ENCODE measurements at regions not wholly inside any gene's neighbourhood (a gene's known extent, or its start where the extent isn't known, plus 50 kb on each side); places are given as distances from the start of the nearest gene placed in this dataset.
A peak's percentile ranks its signal among the peaks of the same experiment; 100 is the strongest.
"Not testable (repeated sequence)": the region's sequence is repeated elsewhere in the genome, so short reads cannot be mapped to it uniquely, and the experiment has no call there.

DNA sequence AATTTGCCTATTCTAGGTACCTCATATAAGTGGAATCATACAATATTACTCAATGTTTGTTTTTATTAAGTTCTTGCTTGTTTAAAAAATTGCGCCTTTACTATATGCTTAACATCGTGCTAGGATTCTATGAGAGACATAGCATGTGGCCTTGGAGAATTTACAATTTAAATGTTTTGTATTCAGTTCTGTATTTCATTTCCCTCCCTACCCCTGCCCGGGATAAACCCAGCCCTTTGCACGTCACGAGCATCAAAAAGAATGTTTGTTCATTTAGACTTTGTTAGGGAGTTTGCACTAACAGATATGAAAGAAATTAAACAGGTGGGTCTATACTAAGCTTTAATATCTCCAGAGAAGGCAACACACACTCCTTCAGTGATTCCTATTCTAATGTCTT lies 75.7 kb downstream of the C18orf54 start:
- DNase-seq: no peak

DNA sequence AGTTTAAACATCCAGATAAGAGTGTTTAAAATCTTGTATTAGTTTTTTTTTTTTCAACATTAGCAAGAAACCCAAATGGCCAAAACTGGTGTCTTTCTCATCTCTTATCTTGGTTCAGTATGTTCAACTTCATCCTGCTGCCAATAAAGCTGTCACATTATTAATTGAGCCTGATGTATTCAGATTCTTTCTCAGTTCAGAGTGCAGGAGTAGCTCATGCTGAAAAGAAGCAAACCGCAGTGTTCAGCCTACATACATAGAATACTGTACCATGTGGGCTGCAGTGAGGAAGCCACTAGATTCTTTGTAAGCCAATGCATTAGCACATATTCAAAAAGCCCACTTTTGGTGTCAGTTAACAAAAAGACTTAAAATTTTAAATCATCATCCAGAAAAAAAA lies 76.2 kb downstream of the C18orf54 start:
- no peak for DNase-seq

DNA sequence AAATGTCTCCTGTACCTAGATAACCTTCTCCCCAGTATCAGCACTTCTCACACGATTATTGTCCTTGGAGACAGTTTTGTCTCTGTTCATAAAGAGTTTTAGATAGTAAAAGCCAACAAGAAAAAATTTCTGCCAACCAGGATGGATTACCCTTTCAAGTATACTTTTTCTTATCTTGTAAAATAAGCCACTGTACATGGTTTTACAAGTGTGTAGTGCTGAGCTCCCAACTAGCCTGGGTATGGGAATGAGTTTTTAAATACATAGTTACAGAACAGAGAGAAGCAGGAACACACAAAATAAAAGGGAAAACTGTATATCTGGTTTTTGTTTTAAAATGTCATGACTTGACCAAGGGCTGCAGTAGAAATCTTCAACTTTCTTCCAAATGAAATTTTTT lies 76.7 kb downstream of the C18orf54 start:
- no peak for DNase-seq

DNA sequence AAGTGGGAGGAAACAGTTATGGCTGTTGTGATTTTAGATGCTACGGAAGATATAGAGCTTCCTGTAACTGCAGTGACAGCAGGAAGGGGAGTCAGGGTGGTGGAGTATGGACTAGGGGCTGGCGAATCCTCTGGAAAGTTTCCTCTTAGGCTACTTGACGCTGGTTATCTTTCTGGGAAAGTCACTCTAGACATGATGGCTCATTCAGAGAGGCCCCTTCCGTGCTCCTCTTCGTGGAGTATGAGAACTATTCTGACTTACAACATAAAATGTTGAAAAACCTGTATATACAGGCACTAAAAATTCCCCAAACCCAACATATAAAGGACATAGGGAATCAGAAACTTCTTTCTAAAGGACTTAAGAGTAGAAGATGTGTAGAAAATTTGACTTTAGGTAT lies 78.8 kb downstream of the C18orf54 start:
- DNase-seq: no peak

DNA sequence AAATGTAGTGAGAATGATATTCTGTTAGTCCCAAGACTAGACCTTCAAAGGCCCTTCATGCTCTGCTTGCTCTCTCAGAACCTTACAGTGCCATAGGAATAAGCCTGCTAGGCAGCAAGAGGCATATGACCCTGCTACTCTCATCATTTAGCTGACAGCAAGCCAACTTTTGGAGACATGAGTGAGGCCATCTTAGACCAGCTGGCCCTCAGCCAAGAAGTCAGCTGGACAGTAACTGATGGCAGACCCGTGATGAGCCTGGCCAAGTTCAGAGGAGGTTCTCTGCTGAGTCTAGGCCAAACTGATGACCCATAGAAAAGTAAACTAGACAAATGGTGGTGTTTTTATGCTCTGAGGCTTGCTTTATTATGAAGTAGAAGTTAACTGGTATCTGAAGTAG lies 82.6 kb downstream of the C18orf54 start:
- DNase-seq: no peak

DNA sequence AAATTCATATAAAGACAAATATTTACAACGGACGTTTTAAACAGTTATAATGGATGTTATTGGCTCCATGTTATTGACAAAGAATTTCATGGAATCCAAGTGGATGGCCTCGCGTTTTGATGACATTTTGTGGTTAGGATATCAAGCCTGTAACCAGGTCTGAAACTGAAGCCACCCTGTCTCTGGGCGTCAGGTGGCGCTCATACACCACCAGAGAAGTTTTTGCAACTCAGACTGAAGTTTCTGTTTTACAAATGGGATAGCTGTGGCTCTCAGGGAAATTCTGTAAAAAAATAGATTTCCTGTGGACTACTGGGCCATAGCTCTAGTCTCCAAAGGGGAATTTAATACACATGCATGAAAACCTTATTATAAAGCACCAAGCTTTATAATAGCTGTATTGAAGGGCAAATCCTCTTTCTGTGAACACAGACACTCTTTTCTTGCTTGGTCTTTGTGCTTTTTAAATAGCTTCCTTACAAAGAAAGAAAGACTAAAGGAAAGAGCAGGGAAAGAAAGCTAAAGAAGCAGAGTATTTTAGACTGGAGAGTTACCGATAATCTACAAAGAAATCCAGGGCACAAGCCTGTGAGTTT lies 86.7 kb downstream of the C18orf54 start:
- DNase-seq: peak; percentile 10

DNA sequence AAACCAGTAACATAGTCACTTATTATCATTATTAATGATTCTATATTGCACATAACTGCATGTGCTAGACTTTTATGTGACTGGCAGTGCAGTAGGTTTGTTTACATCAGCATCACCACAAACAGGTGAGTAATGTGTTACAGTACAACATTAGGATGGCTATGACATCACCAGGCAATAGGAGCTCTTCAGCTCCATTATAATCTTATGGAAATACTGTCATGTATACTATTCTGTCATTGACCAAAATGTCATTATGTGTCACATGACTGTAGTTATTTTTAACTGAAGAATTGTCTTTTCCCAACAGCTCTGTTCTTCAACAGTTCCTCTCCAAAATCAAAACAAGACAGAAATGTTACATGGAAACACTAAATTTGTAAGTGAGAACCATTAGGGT lies 96.3 kb downstream of the C18orf54 start:
- no peak for DNase-seq

DNA sequence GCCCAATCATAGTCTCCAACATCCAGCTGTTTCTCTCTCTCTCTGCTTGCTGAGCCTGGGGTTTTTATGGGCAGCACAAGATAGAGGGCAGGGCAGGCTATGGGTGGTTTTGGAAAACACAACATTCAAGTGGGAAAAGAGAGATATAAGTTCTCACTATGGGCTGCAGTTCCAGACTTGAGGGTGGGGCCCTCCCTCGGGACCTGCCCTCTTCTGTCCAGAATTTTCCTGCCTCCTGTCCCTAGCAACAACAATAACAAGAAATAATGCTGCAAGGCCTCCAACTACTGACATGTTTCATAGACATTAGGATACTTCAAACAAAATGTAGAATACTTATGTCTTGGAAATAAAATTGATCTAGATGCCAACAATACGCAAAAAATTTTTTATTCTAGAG lies 107.8 kb downstream of the C18orf54 start:
- no peak for DNase-seq

DNA sequence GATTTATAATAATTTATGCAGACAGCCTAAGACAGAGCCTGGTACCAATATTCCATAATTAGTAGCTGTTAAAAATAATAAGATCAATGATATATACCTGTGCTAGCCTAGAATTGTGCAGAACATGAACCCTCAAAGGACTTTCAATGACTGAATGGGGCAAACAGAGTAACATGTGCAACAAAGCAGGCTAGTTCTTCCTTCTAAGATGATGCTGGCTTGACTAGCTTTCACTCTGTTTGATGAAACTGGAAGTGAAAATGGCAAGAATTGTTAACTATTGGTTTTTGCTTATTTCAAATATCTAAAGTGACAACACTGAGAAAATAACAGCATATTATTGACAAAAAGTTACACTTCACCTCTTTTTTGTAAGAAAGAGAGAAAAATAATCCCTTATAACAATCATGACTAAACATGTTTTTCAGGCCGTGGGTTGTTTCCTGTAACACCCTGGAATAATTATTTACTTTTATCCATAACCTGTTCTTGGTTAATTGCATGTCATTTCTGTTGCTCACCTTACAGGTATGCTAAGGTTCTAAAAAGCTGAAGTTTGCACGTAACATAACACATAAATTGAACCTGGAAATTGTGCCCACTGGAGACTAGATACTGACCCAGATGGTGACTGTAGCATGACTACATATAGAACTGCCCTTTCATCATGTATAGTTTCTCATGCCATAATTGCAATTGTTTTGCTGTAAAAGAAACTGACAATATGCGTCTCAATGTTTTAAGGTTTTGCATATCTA lies 108.7 kb downstream of the C18orf54 start:
- no peak for DNase-seq

DNA sequence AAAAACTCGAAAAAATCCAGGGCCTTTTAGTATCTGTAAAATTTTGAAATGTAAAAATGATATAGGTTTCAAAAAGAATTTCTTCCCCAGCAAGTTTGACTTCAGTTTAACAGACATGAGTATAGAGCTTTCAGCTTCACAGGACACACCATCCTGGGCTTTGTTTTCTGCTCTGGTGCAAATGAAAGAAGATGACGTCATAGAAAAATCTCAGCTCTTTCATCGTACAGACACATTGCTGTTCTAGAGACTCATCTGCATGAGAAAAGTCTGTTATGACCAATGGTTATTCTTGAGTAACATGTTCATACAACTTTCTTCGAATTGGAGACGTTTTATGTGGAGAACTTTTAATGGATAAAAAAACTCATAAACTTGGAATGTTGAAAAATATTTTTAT lies 111.7 kb upstream of the DYNAP start:
- DNase-seq: no peak

DNA sequence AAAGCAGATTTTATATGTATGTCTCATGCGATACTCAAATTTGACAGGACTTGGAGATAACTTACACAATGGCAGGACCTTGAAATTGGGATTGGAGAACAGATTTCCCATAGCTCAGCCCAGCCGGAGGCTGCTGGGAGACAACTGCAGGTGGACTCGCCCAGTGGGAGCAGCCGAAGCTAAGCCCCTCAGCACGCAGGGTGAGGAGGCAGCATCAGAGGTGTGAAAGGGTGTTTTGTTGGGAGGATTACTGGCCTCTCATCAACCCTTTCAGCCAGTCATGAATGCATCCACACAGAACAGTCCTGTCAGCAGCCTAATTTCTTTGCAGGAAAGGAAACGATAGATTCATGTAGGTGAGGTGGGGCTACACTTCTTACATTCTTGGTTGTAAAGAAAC lies 110.4 kb upstream of the DYNAP start:
- no peak for DNase-seq

DNA sequence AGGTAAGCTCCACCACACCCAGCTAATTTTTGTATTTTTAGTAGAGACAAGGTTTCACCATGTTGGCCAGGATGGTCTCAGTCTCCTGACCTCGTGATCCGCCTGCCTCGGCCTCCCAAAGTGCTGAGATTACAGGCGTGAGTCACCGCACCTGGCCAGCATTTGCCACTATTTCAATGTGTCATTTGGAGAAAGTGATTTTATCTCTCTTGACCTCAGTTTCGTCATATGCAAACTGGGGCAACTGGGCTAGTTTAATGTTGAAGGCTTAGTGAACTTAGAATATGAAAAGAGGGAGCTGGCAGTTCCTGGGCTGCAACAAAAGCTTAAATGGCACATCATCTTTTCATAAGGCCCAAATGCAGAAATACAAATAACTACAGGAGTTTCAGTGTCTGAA lies 88.6 kb upstream of the DYNAP start:
- not testable (repeated sequence) for DNase-seq

DNA sequence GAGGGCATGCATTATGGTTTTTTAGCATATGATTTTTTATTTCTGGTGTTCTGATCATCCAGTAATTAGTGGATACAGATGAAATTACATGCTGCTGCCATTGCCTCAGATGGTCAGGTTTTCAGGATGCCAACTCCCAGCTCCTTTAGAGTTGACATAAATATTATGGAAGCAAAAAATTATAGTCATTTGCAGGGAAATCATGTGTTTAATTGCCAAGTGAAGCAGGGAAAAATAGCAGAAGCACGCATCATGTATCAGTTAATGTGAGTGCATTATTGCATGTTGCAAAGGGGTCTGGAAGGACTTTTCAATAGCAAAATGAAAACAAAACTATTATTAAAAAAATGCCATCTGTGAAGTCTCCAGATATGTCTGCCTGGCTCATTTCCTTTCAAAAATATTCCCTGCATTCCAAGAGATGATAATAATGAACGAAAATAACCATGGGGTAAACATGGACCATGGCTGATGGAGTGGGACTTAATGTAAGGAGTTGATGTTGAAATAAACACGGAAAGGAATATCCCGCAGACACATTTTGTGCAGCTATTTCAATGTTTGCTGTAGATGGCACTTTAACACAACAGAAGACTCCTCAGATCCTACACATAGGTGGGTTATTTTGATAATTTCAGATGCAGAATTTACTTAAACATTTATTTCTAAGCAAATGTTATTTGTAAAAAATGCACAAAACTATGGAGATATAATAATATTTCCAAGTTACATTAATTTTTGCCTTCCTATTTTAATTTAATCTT lies 87.7 kb upstream of the DYNAP start:
- no peak for DNase-seq

DNA sequence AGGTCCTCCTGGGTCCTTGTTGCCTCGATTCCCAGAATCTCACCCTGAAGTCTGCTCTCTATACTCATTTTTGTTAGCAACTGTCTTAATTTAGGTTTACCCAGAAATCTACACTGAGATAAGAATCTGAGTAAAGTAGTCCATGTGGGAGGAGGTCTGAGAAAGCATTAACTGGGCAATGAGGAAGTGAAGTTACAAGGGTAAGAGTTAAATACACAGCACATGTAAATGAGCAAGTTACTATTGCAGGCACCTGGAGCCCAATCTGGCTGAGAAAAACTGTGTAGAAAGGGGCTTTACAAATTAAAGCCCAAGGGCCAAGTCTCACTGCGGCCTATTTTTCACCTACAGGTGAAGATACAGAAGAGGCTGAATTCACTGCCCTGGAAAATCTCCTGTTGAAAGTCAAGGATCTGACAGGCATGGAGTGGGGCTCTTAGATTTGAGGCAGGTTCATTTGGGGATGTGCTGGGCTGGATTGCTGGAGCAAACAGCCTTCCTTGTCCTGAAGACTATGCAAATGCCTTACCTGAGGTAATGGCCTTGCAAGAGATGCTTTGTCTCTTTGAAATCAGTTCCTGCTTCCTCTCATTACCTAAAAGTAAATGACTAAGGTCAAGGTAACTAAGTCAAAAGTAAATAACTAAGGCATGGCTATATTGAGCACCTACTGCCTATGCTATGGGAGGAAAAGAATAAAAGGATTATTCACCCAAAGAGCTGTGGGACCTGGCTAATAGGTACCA lies 84.4 kb upstream of the DYNAP start:
- no peak for DNase-seq

DNA sequence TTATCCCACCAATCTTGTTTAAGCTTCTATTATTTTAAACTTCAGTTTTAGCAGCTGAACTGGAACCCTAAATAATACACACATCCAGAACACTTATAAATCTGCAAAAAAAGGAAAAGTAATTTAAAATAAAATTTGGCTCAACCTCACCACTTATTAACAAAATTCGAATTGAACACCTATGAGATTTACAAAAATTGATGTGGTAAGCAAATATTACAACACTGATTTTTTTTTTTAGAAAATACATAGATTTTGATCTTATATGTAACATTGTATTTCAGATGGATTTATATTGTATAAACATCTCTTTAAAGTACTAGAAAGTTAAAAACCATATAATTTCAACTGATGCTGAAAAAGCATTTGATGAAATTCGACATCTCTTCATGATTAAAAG lies 81.3 kb upstream of the DYNAP start:
- no peak for DNase-seq

DNA sequence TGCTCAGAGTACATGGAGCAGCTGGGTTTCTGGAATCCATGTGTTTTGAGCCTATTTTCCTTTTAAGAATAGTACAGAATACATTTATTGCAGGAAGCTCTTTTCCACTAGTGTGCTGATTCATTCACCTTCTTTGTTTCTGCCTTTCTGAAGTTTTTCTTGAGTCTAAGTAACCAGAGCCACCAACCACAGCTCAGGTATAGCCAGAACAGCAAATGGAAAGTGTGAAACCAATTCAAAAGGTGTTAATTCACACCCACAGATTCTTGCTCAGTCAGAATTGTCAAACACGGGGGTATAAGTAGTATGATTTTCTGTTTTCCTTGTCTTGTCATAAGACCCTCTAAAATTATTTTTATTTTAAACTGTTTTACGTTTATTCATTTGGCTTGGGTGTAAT lies 75.9 kb upstream of the DYNAP start:
- DNase-seq: no peak

DNA sequence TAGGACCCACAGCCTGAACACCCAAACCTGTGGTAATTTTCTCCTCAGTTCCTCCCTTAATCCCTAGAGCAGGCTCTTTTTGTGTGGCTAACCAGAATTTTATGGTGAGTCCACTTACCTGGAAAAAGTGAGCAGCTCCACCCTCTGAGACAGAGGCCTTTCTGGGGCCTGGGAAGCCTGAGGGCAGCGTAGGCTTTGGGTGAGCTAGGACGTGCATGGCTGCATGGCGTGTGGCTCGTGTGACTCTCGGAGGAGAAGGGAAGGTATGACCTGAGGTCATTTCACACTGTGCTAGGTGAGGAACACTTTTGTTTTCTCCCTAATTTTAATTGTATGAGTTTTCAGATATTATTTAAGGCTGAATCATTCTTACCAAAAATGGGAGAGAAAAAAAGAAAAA lies 73.5 kb upstream of the DYNAP start:
- DNase-seq: no peak

DNA sequence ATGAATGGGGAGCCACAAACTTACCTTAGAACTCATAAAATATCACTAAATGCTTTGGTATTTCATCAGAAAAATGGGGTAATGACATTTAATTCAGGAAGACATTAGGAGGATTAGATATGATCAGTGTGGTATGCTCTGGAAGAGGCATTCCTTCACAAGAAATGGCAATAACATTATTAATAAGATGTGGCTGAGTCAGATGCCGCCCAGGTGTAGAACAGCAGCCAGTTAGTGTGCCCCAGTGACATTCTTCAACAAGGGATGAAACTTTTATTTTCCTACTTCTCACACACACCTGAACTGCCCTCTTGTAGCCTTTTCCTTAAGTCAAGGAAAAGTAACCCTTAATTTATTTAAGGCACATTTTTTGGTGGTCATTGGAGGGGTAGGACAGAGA lies 69.2 kb upstream of the DYNAP start:
- no peak for DNase-seq

DNA sequence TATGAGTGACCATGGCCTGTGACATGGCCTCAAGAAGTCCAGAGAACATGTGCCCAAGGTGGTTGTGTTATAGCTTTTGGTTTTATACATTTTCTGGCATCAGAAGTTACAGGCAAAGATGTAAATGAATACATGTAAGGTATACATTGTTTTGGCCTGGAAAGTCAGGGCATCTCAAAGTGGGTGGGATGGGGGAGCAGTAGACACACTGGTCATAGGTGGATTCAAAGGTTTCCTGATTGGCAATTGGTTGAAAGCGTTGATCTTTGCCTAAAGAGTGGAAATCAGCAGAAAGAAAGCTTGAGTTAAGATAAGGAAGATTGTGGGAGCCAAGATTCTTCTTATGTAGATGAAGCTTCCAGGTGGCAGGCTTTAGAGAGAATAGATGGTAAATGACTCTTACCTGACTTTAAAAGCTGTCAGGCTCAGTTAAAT lies 62.1 kb upstream of the DYNAP start:
- DNase-seq: no peak

DNA sequence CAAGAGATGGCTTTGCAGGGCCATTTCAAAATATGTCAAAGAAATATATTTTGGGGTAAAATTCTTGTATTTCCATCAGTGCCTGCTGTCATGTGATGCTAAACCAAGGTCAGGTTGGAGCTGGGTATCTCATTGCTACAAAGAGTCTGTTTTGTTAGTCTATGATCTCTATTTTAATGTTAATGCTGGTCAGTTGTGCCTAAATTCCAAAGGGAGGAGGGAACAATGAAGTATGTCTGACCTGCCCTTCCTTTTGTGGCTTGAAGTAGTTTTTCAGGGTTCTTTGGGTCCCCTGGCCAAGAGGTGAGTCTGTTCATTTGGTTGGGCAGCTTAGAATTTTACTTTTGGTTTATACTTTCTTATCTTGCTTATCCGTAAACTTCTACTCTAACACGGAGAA lies 61.6 kb upstream of the DYNAP start:
- no peak for DNase-seq

DNA sequence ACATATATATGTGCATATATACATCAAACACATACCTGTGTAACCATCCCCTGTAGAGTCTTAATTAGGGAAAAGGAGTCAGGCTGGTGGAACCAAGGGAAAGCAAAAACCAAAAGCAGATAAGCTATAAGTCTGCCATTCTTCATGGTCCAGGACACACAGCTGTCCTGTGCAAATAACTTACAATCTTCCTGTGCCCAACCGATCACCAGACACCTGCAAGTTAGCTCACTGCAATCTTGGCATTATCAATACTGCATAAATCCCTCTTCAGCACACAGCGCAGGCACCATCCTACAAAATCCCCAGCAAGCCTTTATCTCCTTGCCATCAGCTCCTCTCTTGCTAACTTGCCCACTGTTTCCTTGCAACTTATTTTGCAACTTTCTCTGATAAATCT lies 60.8 kb upstream of the DYNAP start:
- no peak for DNase-seq

DNA sequence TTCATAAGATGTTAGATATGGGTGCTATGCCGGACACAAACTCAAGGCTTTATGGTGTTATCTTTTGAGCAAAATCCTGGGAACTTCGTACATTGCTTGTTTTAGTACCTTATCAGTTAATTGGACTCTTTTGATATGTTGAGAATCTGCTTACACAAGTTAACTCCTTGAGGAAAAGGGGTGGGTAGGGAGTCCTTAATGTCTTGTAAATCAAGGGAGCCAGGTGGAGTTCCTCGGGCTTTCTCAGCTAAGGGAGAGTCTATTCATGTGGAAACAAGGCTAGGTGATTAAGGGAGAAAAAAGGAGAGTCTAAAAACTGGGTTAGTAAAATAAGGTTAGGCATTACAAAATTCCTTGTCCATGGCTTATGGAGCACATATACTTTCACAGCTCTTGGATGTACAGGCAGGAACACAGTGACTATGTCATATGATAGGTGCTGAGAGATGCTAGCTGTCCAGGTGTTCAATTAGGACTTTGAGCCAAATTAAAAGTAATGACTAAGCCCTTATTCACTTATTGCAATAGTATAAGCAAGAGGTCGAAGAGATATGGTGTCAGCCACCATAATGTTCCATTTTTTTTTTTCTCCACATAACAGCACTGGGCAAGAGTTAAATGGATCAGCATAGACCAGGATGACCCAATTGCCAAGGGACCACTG lies 59.5 kb upstream of the DYNAP start:
- DNase-seq: no peak

DNA sequence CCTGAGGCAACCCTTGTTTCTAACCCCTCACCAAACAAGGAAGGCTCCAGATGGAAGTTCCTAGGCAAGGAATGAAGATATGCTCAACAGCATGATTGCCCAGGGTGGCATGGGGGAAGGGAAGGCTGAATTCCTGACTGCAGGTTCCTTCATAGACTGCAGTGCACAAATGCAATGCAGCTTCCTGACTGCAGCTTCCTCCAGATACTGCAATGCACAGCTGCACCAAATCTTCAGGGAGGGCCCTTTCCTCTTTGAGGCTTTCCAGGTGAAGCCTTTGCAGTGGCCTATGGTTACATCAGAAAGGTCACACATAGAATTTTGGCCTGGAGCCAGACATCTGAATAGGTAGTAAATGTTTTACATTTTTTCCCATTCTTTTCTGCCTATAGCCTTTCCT lies 58.8 kb upstream of the DYNAP start:
- no peak for DNase-seq

Data from NCI-H1092 treated with DMSO at 0.1 percent for 48 hours (cell line).